ENCODE measurements at regions not wholly inside any gene's neighbourhood (a gene's known extent, or its start where the extent isn't known, plus 50 kb on each side); places are given as distances from the start of the nearest gene placed in this dataset.

DNA sequence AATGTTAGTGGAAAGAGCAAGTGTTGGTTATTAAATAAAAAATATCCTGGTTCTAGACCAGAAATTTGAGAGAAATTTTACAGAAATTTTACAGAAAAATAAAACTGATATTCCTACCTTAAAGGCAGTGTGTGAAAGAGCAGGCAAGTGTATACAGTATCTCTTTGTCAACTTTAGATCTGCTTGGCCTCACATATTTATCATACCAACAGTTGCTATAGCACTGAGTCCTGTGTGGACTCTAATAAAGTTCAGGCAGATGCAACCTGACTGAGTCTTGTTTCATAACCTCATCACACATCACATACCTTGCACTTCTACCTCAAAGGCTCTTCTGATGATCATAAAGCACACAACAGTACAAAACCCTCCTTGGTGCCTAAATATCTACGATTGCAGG lies 552.4 kb upstream of the PCDH15 start:
- DNase-seq, result no peak

DNA sequence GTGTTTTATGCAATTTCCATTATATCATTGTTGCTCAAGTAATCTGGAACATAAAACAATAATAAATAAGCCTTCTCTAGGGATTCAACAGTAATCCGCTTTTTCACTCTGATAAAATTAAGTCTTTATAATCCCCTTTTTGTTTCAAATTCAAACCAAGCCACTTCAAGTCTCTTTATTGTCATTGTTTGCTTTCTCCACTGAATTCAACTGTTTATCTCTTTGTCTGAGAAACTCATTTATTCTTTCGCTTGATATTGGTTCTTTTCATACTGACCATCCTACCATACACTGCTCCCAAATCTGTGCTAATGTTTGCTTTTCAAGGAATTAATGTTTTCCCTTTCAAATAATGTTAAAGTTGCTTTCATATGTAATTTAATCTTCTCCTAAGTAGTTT lies 550.4 kb upstream of the PCDH15 start:
- no peak for DNase-seq

DNA sequence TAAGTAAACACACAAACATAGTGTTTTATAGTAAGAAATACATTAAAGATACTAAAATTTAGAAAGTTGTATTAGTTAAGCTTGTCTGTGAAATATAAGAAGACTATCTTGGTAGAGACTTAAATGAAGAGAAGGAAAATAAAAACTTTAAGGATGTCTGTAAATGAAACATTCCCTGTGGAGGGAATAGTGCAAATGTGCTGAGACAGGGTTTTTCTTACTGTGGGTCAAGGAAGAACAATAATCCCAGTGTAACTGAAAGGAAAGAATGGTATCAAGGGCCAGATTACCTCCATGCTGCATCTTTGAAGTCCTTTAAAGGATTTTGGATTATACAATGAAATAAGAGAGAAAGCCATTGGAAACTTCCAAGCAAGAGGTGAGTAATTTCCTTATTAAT lies 547.5 kb upstream of the PCDH15 start:
- DNase-seq, result no peak

GRCh38 chr10:55330486-55330885 lies 529.5 kb upstream of the PCDH15 start:
- no peak for DNase-seq

GRCh38 chr10:55329796-55330195 lies 528.8 kb upstream of the PCDH15 start:
- no peak for DNase-seq

DNA sequence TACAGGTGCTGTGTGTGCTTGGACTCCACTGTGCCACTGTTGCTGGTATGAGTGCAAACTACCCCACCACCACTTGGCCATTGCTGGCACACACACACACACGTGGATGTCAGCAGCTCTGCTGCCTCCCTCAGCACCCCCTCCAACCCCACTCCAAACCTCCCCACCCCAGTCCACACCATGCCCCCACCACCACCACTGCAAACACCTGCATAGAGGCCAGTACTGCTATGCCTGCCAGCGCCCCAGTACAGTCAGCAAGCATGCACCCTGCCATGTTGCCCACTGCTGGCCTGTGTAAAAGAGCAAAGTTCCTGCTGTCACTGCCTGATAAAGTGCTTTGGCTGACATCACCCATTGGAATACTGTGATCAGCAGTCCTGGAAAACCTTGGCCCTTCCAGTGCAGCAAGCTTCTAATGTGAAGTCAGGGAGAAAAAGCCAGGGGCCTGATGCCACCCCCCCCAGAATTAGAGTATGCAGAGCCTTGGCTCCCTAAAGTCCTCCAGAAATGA lies 519.2 kb upstream of the PCDH15 start:
- DNase-seq, result no peak

- DNase-seq, result no peak
Measured at GRCh38 chr10:55311848-55312635, 511.0 kb upstream of the PCDH15 start.

- no peak for DNase-seq
Measured at GRCh38 chr10:55310143-55310542, 509.1 kb upstream of the PCDH15 start.

- DNase-seq, result no peak
Measured at GRCh38 chr10:55305285-55305684, 504.3 kb upstream of the PCDH15 start.

DNA sequence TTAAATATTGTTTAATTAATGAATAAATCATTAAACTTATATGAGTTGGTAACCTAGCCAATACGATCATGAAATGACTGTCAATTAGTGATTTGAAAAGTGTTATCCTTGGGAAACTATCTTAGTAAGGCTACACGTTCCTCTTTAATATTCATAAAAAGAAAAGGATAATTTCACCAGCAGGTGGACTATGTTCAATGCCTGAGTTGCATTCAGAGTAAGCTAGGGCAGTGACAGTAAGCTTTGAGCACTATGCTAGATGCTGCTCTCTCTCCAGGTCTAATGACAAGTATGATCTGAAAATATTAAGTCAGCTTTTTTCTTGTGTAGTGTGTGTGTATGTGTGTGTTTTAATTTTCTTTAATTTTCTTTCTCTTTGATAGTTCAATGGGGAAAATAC lies 486.3 kb upstream of the PCDH15 start:
- DNase-seq, result no peak

DNA sequence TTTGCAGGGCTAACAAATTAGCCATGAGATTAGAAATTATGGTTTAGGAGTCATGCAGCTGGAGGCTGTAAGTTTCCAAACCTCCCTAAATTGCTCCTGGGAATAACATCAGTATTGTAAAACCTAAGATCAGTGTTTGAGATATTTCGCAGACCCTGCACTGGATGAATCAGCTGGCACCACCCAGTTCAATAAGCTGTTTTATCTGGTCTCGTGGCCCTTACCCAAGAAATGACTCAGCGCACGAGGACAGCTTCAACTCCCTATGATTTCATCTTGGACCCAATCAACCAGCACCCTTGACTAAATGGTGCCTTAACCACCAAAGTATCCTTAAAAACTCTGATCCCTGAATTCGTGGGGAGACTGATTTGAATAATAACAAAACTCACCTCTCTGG lies 482.0 kb upstream of the PCDH15 start:
- DNase-seq, result no peak

GRCh38 chr10:55280696-55281095 lies 479.7 kb upstream of the PCDH15 start:
- DNase-seq, result no peak

DNA sequence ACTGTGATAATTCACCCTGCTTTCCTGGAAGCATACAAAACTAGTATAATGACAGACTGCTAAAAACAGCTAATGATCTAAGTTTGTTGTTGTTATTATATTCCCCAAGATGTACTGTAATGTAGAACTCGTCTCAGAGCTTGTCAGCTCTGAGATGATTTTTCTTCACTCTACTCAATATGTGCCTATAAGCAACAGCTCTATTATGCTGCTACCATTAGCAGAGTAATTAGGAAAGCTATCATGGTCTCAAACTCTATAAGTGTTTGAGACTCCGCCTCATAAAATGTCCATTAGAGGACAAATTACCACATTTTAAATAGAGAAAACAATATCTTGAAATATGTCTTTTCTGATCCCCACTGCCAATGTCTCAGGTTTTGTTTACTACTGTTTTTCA lies 476.5 kb upstream of the PCDH15 start:
- DNase-seq, result peak; percentile 67

GRCh38 chr10:55274367-55274766 lies 473.3 kb upstream of the PCDH15 start:
- no peak for DNase-seq

DNA sequence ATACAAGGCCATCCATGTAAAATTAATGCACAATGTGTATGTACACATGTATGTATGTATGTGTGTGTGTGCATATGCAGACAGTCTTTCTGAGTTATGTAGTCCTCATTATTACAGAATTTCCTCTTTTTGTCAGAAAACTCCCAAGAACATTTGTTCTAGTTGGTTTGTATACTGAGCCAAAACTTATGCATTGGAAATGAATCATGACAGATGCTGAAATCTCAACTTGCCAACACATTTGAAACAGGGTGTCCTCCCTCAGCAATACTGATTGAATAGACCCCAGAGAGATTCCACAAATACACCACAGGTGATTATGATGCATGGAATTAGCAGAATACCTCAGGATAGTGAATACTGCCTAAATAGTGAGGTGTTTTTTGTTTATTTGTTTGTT lies 472.9 kb upstream of the PCDH15 start:
- no peak for DNase-seq

DNA sequence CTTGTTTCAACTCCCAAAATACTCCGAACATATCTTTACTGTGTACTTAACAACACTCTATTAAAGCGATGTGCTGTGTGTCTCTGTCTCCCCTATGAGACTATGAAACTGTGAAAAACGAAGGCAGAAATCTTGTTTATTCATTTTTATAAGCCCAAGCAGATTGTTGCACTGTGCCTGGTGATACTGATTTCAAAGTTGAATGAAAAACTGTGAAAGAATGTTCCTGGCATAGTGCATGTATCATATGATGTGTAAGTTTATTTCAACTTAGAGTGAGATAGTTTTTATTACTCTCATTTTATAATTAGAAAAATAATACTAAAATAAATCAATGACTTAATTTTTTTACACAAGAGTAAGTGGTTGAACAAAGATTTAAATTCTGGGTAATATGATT lies 471.9 kb upstream of the PCDH15 start:
- no peak for DNase-seq

GRCh38 chr10:55266797-55267196 lies 465.8 kb upstream of the PCDH15 start:
- DNase-seq, result no peak

DNA sequence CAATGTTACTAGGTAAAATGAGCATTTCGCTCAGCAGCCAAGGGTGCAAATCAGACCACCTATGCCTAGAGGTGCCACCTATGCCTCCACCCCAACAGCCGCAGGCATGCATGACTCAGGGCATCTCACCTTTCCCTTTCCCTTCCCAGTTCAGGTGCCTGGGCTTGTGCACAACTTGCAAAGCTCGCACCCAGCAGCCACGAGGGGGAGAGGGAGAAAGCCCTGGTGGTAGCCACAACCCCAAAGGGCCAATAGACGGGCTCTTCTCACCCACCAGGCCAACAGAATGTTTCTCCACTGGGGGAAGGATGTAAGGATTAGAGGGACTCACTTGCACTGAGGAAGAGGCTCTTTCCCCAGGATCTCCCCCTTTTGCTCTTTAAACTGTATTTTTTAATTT lies 462.3 kb upstream of the PCDH15 start:
- DNase-seq, result no peak

- no peak for DNase-seq
Measured at GRCh38 chr10:55242544-55242943, 441.5 kb upstream of the PCDH15 start.

DNA sequence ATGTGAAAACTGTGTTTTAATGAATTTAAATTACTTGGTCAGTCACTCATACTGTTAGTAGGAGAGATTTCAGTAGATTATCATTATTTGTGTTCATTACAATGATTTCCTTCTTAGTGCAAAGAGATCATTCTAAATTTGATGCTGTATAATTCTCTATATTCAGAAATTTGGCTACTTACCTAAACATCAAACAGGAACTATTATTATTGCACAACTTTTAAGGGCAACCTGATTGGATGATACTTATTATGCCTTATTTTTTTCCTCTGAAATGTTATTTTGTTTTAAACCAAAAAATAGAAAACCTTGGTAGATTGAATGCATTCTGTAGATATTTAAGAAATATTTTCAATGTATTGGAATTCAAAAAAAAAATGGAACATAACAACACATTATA lies 436.4 kb upstream of the PCDH15 start:
- no peak for DNase-seq

DNA sequence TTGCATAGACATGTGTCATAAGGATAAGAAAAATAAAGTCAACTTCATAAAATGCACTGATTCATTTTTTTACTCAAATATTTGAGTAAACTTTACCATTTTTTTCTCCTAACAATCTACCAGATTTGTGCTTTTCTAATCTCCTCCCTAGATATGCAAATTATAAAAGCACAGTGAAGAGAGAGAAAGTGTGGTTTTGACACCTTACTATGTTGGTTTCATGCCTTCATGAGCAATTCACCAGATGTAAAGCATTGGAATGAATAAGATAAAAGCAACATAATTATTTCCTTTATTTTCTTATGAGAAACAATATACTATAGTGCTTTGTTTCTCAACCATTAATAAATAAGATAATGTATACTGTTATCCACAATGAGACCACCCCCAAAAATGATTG lies 432.5 kb upstream of the PCDH15 start:
- no peak for DNase-seq

DNA sequence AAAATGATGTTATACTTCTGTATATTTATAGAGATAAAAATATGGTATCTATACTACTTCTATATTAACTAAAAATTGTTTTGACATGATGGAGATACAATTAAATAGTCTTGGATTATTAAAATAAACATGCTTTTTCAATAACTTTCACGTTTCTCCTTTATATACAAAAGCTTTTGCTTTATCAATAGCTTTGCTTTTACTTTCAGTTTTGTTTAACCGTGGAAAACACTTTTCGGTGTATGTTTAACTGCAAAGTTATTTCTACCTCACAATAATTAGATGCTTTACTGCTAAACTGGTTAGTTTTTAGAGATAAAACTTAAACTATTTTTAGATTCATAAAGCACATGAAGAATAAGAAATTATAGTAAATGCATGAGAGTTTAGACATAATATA lies 432.1 kb upstream of the PCDH15 start:
- DNase-seq, result no peak

GRCh38 chr10:55232553-55232952 lies 431.5 kb upstream of the PCDH15 start:
- no peak for DNase-seq

DNA sequence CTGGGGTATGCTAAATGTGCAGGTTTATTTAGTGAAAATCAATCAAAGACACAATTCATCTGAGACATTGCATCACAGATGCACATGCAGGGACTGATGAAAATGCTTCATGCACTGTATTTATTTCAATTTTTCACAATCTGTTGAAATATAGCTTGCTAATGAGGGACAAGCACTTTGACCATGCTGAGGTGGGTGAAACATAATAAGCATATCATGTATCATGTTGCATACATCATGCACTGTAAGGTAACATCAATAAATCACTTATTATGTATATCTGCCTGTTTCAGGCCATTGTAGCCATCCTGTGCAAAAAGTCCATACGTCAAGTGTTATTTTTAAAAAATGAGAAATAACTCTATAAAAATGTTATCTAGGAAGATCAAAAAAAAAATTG lies 426.9 kb upstream of the PCDH15 start:
- no peak for DNase-seq
